LoVo (cell line): ENCODE measurements at regions not wholly inside any gene's neighbourhood (a gene's known extent, or its start where the extent isn't known, plus 50 kb on each side); places are given as distances from the start of the nearest gene placed in this dataset.

Experiments used
- DNase-seq: peaks from one replicate; pipeline ENCODE4 v3.0.0-alpha.2; 2016; ENCODE audit warnings: low spot score

GRCh38 chr7:76149847-76150691, 51.6 kb upstream of the SRRM3 start:
- no peak for DNase-seq
